RWPE2 (cell line): ENCODE measurements at regions not wholly inside any gene's neighbourhood (a gene's known extent, or its start where the extent isn't known, plus 50 kb on each side); places are given as distances from the start of the nearest gene placed in this dataset.
A peak's percentile ranks its signal among the peaks of the same experiment; 100 is the strongest.

Experiments
- ATAC-seq: fragments of 200-7000 bp; cut with Tn5 transposase; 3 replicates; pipeline ENCODE4 v1.9.1; 2021; ENCODE audit warnings: low read depth
- DNase-seq: peaks from one replicate; pipeline ENCODE4 v3.0.0-alpha.2; 2020; ENCODE audit warnings: low spot score
- H3K27ac ChIP-seq: fragments of 450-650 bp; 2 replicates; pipeline ENCODE4 v1.5.1; 2017; ENCODE audit warnings: mild to moderate bottlenecking; ENCODE audit not compliant: poor library complexity, severe bottlenecking
- H3K27me3 ChIP-seq: fragments of 250-450 bp; sonication (Bioruptor Pico); 2 replicates; pipeline ENCODE4 v1.5.1; 2021; ENCODE audit warnings: mild to moderate bottlenecking, moderate library complexity; ENCODE audit not compliant: insufficient read depth, poor library complexity, severe bottlenecking
- H3K36me3 ChIP-seq: fragments of 250-450 bp; sonication (Bioruptor Pico); 2 replicates; pipeline ENCODE4 v1.5.1; 2020; ENCODE audit warnings: low read depth, mild to moderate bottlenecking, moderate library complexity
- H3K4me1 ChIP-seq: fragments of 250-450 bp; sonication (Bioruptor Pico); 2 replicates; pipeline ENCODE4 v1.5.1; 2021; ENCODE audit warnings: mild to moderate bottlenecking, moderate library complexity; ENCODE audit not compliant: insufficient read depth, poor library complexity, severe bottlenecking
- H3K4me3 ChIP-seq: fragments of 250-450 bp; sonication (Bioruptor Pico); 2 replicates; pipeline ENCODE4 v1.5.1; 2021; ENCODE audit warnings: mild to moderate bottlenecking, moderate library complexity; ENCODE audit not compliant: severe bottlenecking
- H3K9me3 ChIP-seq: fragments of 250-450 bp; sonication (Bioruptor Pico); 2 replicates; pipeline ENCODE4 v1.5.1; 2021; ENCODE audit warnings: mild to moderate bottlenecking, moderate library complexity; ENCODE audit not compliant: severe bottlenecking
- CTCF ChIP-seq: fragments of 450-650 bp; IDR thresholded peaks from one replicate; pipeline ENCODE4 v1.5.1; 2017; ENCODE audit warnings: mild to moderate bottlenecking, moderate library complexity; ENCODE audit not compliant: poor library complexity, severe bottlenecking

DNA sequence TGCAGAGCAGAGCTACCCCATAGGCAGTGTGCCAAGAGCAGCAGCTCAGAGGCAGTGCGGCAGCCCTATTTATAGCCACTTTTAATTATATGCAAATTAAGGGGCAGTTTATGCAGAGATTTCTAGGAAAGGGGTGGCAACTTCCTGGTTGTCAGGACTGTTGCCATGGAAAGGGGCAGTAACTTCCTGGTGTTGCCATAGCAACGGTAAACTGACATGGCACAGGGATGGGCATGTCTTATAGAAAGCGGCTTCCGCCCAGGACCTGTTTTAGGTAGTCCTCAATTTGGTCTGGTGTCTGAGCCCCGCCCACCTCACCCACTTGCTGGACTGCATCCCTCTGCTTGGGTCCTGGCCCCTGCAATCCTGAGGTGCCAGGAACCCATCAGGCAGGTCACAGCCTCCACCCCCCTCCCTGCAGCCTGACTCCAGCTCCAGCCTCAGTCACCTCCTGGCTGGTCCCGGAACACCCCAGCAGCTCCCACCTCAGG lies 115.8 kb downstream of the TMEM130 start:
- Histone ChIP-seq H3K4me1 (no peaks in the 10 kb centered on the region), H3K36me3 (no peaks in the 10 kb centered on the region), H3K4me3 (no peak overlapping the region), H3K9me3 (no peaks in the 10 kb centered on the region), H3K27ac (no peak overlapping the region), H3K27me3 (no peaks in the 10 kb centered on the region)
- no peak for TF ChIP-seq CTCF
- ATAC-seq: peak; percentile 25; the same call in 1 of the 3 replicates
- DNase-seq: no peak

- peak; percentile 29; the same call in 2 of the 3 replicates for ATAC-seq
- H3K27ac ChIP-seq: no peak overlapping the region
- H3K9me3 ChIP-seq: no peaks in the 10 kb centered on the region
- no peak for TF ChIP-seq CTCF
- H3K27me3 ChIP-seq: no peaks in the 10 kb centered on the region
- no peaks in the 10 kb centered on the region for H3K36me3 ChIP-seq
- H3K4me1 ChIP-seq: no peaks in the 10 kb centered on the region
- no peak overlapping the region for H3K4me3 ChIP-seq
- no peak for DNase-seq
These were observed 114.5 kb downstream of the TMEM130 start for GRCh38 chr7:98755138-98755898.

DNA sequence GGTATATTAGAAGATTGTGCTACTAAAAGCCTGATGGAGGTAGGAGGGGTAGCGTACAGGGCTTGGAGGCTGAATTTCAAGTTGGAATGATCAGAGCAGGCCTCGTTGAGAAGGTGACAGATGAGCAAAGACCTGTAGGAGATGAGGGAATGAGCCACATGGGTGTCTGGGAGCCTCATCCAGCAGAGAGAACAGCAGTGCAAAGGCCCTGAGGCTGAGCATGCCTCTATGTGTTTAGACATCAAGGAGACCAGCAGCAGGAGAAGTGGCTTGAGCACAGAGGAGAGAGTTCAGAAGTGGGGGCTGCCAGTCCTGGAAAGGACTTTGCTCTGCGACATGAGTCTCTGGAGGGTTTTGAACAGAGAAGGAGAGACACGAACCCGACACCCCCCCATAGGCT lies 111.7 kb downstream of the TMEM130 start:
- H3K4me1 ChIP-seq: no peaks in the 10 kb centered on the region

DNA sequence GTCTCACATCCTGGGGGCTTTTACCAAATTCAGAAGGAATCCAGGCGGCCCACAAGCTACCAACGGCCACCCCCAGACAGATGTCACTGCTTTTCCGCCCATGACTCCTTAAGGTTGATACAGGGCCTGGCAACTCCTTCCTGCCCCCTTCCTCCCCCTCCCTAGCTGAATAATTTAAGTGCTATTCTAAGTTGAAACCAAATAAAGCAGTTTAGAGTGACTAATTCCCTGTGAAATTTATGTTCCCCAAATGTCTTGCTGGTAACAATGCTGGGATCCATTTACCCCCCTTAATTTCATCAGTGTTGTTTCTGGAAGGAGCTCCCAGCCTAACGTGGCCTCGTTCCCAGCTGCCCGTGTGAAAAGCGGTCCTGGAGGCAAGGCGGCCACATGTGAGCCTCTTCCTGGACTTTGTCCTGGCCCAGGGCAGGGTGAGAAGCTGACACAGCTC lies 109.6 kb downstream of the TMEM130 start:
- Histone ChIP-seq H3K9me3 (no peaks in the 10 kb centered on the region), H3K36me3 (no peaks in the 10 kb centered on the region), H3K4me1 (no peaks in the 10 kb centered on the region), H3K27ac (no peak overlapping the region), H3K27me3 (peaks cover 7% of the 10 kb centered on the region), H3K4me3 (no peak overlapping the region)
- no peak for TF ChIP-seq CTCF
- DNase-seq (no peak), ATAC-seq (no peak)

More for the DNA sequence above, 111.7 kb downstream of the TMEM130 start:
- H3K9me3 ChIP-seq: no peaks in the 10 kb centered on the region
- H3K27ac ChIP-seq: no peak overlapping the region
- H3K4me3 ChIP-seq: no peak overlapping the region
- peaks cover under 1% of the 10 kb centered on the region for H3K27me3 ChIP-seq
- DNase-seq (no peak), ATAC-seq (no peak)
- TF ChIP-seq CTCF: no peak
- H3K36me3 ChIP-seq: no peaks in the 10 kb centered on the region

DNA sequence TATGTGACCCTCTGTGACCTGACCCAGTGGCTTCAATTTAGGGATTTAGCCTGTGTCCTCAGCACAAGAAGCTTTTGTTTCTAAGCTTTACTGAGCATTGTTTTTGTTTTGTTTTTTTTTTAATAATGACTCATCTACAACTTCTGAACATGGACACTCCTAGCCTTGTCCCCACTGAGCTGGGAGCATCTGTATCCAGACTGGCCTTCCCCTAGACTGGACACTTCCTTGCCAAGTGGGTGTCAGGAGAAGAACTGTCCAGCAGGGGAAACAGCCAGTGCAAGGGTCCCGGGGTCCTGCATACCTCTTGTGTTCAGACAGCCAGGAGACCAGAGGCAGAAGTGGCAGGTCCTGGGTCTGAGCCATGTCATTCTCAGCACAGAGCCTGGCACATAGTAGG lies 108.6 kb downstream of the TMEM130 start:
- no peak overlapping the region for H3K27ac ChIP-seq
- no peak for DNase-seq
- ATAC-seq: no peak

More for the DNA sequence above, 108.6 kb downstream of the TMEM130 start:
- no peak for TF ChIP-seq CTCF
- no peaks in the 10 kb centered on the region for H3K4me1 ChIP-seq
- peaks cover 7% of the 10 kb centered on the region for H3K27me3 ChIP-seq
- H3K36me3 ChIP-seq: no peaks in the 10 kb centered on the region
- H3K9me3 ChIP-seq: no peaks in the 10 kb centered on the region
- no peak overlapping the region for H3K4me3 ChIP-seq
